SK-N-SH (cell line): ENCODE measurements at regions not wholly inside any gene's neighbourhood (a gene's known extent, or its start where the extent isn't known, plus 50 kb on each side); places are given as distances from the start of the nearest gene placed in this dataset.

Experiments
- CTCF ChIA-PET: fragments of 300-600, 350-600 bp; formaldehyde crosslinking; extraction: SDS; loops from one replicate; lab custom pipeline; 2021; lab: Yijun Ruan, JAX
- POLR2A ChIA-PET: fragments of 350-600 bp; sonication (Branson Sonifier 250); formaldehyde crosslinking; extraction: SDS; loops from one replicate; lab custom pipeline; 2020; ENCODE audit warnings: antibody characterized with exemption, inconsistent platforms; lab: Yijun Ruan, JAX
- DNase-seq: peaks from one replicate; pipeline ENCODE4 v3.0.0; 2012
- H2AFZ ChIP-seq: fragments of 200-600 bp; sonication (generic); 2 replicates; pipeline ENCODE4 v1.8.1; 2016; ENCODE audit warnings: antibody characterized with exemption, mild to moderate bottlenecking, low read depth
- H3F3A ChIP-seq: fragments of 200-600 bp; sonication (generic); replicated peaks from 2 replicates; pipeline ENCODE3; 2016; ENCODE audit warnings: antibody characterized with exemption, mild to moderate bottlenecking; ENCODE audit not compliant: insufficient read depth
- H3K27ac ChIP-seq, 2 experiments: fragments of 200-500 bp in 1 of 2; fragments of 200-600 bp in 1 of 2; sonication (Bioruptor generic) in 1 of 2; sonication (generic), shearing (Covaris generic) in 1 of 2; 2 replicates each; pipeline versions ENCODE4 v1.5.1 to v1.6.1; 2014 to 2016; ENCODE audit warnings: low read depth in 2 of 2, inconsistent platforms in 1 of 2, low read length in 1 of 2, mild to moderate bottlenecking in 1 of 2, mixed read lengths in 1 of 2
- H3K27me3 ChIP-seq: fragments of 200-600 bp; sonication (generic), shearing (Covaris generic); 2 replicates; pipeline ENCODE4 v1.6.1; 2016; ENCODE audit warnings: mixed run types; ENCODE audit not compliant: insufficient read depth
- H3K36me3 ChIP-seq, 2 experiments: fragments of 200-500 bp in 1 of 2; fragments of 200-600 bp in 1 of 2; sonication (Bioruptor generic) in 1 of 2; sonication (generic) in 1 of 2; replicated peaks in 1 of 2; 2 replicates each; pipeline versions ENCODE3 to v1.5.1; 2014 to 2016; ENCODE audit warnings: low read length in 1 of 2, mild to moderate bottlenecking in 1 of 2; ENCODE audit not compliant: insufficient read depth in 2 of 2, control insufficient read depth in 1 of 2
- H3K4me1 ChIP-seq, 2 experiments: fragments of 200-500 bp in 1 of 2; fragments of 200-600 bp in 1 of 2; sonication (Bioruptor generic) in 1 of 2; sonication (generic), shearing (Covaris generic) in 1 of 2; 2 replicates each; pipeline versions ENCODE4 v1.5.1 to v1.6.1; 2014 to 2016; ENCODE audit warnings: low read depth in 1 of 2, low read length in 1 of 2, mixed run types in 1 of 2; ENCODE audit not compliant: insufficient read depth in 2 of 2, control insufficient read depth in 1 of 2
- H3K4me2 ChIP-seq: fragments of 200-600 bp; sonication (generic), shearing (Covaris generic); 2 replicates; pipeline ENCODE4 v1.6.1; 2017; ENCODE audit warnings: mixed run types
- H3K4me3 ChIP-seq, 2 experiments: fragments of 200-500 bp in 1 of 2; fragments of 200-600 bp in 1 of 2; sonication (Bioruptor generic) in 1 of 2; sonication (generic), shearing (Covaris generic) in 1 of 2; 2 replicates each; pipeline versions ENCODE4 v1.5.1 to v1.8.1; 2014 to 2016; ENCODE audit warnings: low read depth in 2 of 2, inconsistent platforms in 1 of 2, low read length in 1 of 2, mild to moderate bottlenecking in 1 of 2, mixed read lengths in 1 of 2, moderate library complexity in 1 of 2
- H3K79me2 ChIP-seq: fragments of 200-600 bp; sonication (generic); 2 replicates; pipeline ENCODE4 v1.8.1; 2017; ENCODE audit warnings: mild to moderate bottlenecking; ENCODE audit not compliant: insufficient read depth
- H3K9ac ChIP-seq: fragments of 200-600 bp; sonication (generic); 2 replicates; pipeline ENCODE4 v1.6.1; 2017; ENCODE audit warnings: mixed run types
- H3K9me2 ChIP-seq: fragments of 200-600 bp; sonication (generic); 2 replicates; pipeline ENCODE4 v1.6.1; 2017; ENCODE audit warnings: mixed run types
- H3K9me3 ChIP-seq: fragments of 200-600 bp; sonication (generic); 2 replicates; pipeline ENCODE4 v1.6.1; 2017; ENCODE audit warnings: mixed run types, mild to moderate bottlenecking, moderate library complexity
- H4K20me1 ChIP-seq: fragments of 200-600 bp; sonication (generic); 2 replicates; pipeline ENCODE4 v1.6.1; 2017; ENCODE audit warnings: mild to moderate bottlenecking, mixed run types; ENCODE audit not compliant: insufficient read depth
- EP300 ChIP-seq, 2 experiments: IDR thresholded peaks; 2 replicates each; pipeline versions ENCODE4 v1.4.0 to v1.6.1; 2012; ENCODE audit warnings: borderline replicate concordance in 1 of 2, low read depth in 1 of 2, low read length in 1 of 2
- FOSL2 ChIP-seq: IDR thresholded peaks from 2 replicates; pipeline ENCODE4 v1.4.0; 2012; ENCODE audit warnings: low read depth, mild to moderate bottlenecking, moderate library complexity, borderline replicate concordance
- GATA2 ChIP-seq: sonication (generic); formaldehyde crosslinking; IDR thresholded peaks from 2 replicates; pipeline ENCODE4 v1.5.0; 2020; ENCODE audit warnings: mild to moderate bottlenecking, missing genetic modification reagents
- NFIC ChIP-seq: IDR thresholded peaks from 2 replicates; pipeline ENCODE4 v1.4.0; 2012; ENCODE audit warnings: borderline replicate concordance
- PBX3 ChIP-seq: IDR thresholded peaks from 2 replicates; pipeline ENCODE4; 2012
- POLR2AphosphoS5 ChIP-seq: IDR thresholded peaks from 2 replicates; pipeline ENCODE4 v1.6.1; 2012; ENCODE audit warnings: low read depth, low read length
- RXRA ChIP-seq: IDR thresholded peaks from 2 replicates; pipeline ENCODE4 v1.4.0; 2012; ENCODE audit warnings: low read depth, mild to moderate bottlenecking, borderline replicate concordance
- TAF1 ChIP-seq: IDR thresholded peaks from 2 replicates; pipeline ENCODE4 v1.6.1; 2012; ENCODE audit warnings: low read depth, mild to moderate bottlenecking, low read length, moderate library complexity, borderline replicate concordance
- TCF12 ChIP-seq: IDR thresholded peaks from 2 replicates; pipeline ENCODE4 v1.4.0; 2012
- TEAD4 ChIP-seq: IDR thresholded peaks from 2 replicates; pipeline ENCODE4 v1.4.0; 2012; ENCODE audit warnings: mild to moderate bottlenecking, borderline replicate concordance; ENCODE audit not compliant: insufficient read depth
- WGBS: methylation state at CpG from one replicate; pipeline ENCODE4 v1.1.6; 2017; ENCODE audit warnings: low lambda C conversion rate; 5-methylcytosine and 5-hydroxymethylcytosine counted together
- TF ChIP-seq, protein P1 (sequence below): IDR thresholded peaks from 2 replicates; pipeline ENCODE4 v1.4.0; 2012; ENCODE audit warnings: low read depth, borderline replicate concordance

DNA sequence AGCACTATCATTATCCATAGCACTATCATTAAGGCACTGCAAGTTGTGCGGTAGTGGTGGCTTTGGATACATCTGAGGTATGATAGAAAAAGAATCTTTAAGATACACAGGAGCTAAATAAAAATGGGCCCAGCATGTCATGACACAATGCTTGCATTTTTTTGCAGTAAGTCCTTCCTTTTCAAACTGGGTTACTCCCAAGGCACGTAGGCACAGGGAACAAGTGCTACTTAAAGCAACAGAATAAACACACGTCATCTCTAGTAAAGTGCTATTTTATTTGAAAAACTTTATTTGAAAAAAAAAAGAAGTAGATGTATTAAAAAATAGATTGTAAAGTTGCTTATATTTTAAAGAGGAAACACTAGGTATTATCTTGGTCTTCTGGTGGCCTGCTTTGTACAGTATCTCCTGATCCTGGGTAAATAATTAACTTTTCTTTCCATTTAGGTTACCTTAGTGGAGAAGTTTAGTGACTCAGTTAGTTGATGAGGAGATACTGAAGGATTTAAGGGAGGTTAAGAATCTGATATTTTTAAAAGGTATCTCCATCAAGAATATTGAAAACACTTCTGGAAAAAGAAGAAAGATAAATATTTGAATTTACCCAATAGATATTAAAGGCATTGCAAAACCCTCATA, 129.6 kb downstream of the EDN1 start (continued):
- TF ChIP-seq RXRA (no peak), NFIC (no peak), POLR2AphosphoS5 (no peak), EP300 (IDR thresholded peaks at IDR 0.05; ENCODE audit: borderline replicate concordance in 1 of 2, low read depth in 1 of 2, low read length in 1 of 2) (no peak)
- TF ChIP-seq, protein P1, sequence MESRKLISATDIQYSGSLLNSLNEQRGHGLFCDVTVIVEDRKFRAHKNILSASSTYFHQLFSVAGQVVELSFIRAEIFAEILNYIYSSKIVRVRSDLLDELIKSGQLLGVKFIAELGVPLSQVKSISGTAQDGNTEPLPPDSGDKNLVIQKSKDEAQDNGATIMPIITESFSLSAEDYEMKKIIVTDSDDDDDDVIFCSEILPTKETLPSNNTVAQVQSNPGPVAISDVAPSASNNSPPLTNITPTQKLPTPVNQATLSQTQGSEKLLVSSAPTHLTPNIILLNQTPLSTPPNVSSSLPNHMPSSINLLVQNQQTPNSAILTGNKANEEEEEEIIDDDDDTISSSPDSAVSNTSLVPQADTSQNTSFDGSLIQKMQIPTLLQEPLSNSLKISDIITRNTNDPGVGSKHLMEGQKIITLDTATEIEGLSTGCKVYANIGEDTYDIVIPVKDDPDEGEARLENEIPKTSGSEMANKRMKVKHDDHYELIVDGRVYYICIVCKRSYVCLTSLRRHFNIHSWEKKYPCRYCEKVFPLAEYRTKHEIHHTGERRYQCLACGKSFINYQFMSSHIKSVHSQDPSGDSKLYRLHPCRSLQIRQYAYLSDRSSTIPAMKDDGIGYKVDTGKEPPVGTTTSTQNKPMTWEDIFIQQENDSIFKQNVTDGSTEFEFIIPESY, result no peak

- Histone ChIP-seq H2AFZ (no peak overlapping the region), H3K4me1 (no peaks in the 10 kb centered on the region; a peak in 1 of 4 replicates), H3K9ac (no peak overlapping the region), H3K4me2 (no peak overlapping the region), H3K27ac (no peak overlapping the region), H3F3A (no peaks in the 10 kb centered on the region), H3K9me2 (no peaks in the 10 kb centered on the region), H3K79me2 (no peaks in the 10 kb centered on the region), H3K27me3 (no peaks in the 10 kb centered on the region), H4K20me1 (no peaks in the 10 kb centered on the region), H3K9me3 (no peaks in the 10 kb centered on the region), H3K4me3 (no peak overlapping the region), H3K36me3 (no peaks in the 10 kb centered on the region)
- no peak for TF ChIP-seq GATA2 (CRISPR knock-in tag)
- no peak for TF ChIP-seq TEAD4
- no peak for TF ChIP-seq NFIC
- TF ChIP-seq PBX3, result 0 out of 2 replicates have a peak, but pooled peaks have one; percentile 22
- 57% methylated on average over 5 of the region's 5 CpGs for WGBS
- DNase-seq, result no peak
- CTCF ChIA-PET, result interaction anchor here (1.0 kb wide), 1 partner anchor 20 kb away, joined by 3 read pairs; no protein-coding TSS in a partner anchor
- POLR2A ChIA-PET, result no interaction called here
Measured at GRCh38 chr6:12420626-12421025, 130.5 kb downstream of the EDN1 start.

DNA sequence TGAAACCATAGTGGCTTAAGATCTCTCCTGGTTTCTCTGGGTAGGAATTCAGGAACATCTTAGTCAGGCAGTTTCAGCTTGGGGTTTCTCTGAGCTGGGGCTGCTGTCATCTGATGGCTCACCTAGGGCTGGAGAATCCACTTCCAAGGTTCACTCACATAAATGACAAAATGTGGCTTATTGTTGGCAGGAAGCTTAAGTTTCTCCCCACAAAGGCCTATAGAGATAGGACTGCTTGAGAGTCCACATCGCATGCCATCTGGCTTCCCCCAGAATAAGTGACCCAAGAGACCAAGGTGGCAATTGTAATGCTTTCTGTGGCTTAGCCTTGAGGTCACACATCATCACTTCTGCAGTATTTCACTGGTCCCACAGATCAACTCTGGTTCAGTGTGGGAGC, 131.4 kb downstream of the EDN1 start:
- Histone ChIP-seq H3K9ac (no peak overlapping the region), H4K20me1 (no peaks in the 10 kb centered on the region), H3K9me3 (no peaks in the 10 kb centered on the region), H3F3A (no peaks in the 10 kb centered on the region), H3K4me2 (no peak overlapping the region), H3K4me3 (no peak overlapping the region), H3K4me1 (no peaks in the 10 kb centered on the region; a peak in 1 of 4 replicates), H3K27me3 (no peaks in the 10 kb centered on the region), H3K36me3 (no peaks in the 10 kb centered on the region), H3K79me2 (no peaks in the 10 kb centered on the region), H2AFZ (no peak overlapping the region), H3K27ac (no peak overlapping the region), H3K9me2 (no peaks in the 10 kb centered on the region)
- 86% methylated on average over 1 of the region's 1 CpG for WGBS
- TF ChIP-seq FOSL2 (no peak), TCF12 (no peak), TAF1 (no peak), TEAD4 (no peak)
- CTCF ChIA-PET, result no interaction called here
- POLR2A ChIA-PET, result no interaction called here
- no peak for DNase-seq
